ENCODE measurements at regions not wholly inside any gene's neighbourhood (a gene's known extent, or its start where the extent isn't known, plus 50 kb on each side); places are given as distances from the start of the nearest gene placed in this dataset.

- Histone ChIP-seq H2AFZ (ENCODE audit: low read depth, low read length) (no peak overlapping the region), H4K20me1 (ENCODE audit: insufficient read depth, low read length) (no peaks in the 10 kb centered on the region), H3K4me3 (ENCODE audit: low read length) (no peak overlapping the region), H3K27me3 (ENCODE audit: low read depth, low read length) (0 out of 2 replicates have a peak, but pooled peaks cover 7% of the 10 kb centered on the region), H3K79me2 (ENCODE audit: low read length) (no peaks in the 10 kb centered on the region), H3K4me2 (ENCODE audit: low read length) (no peak overlapping the region), H3K27ac (ENCODE audit: low read length) (no peak overlapping the region), H3K9ac (ENCODE audit: low read length) (no peak overlapping the region), H3K4me1 (ENCODE audit: low read length) (no peaks in the 10 kb centered on the region), H3K9me3 (ENCODE audit: insufficient read depth, low read length) (no peaks in the 10 kb centered on the region), H3K36me3 (replicated peaks; ENCODE audit: low read depth, low read length) (no peaks in the 10 kb centered on the region)
- TF ChIP-seq, protein P1, sequence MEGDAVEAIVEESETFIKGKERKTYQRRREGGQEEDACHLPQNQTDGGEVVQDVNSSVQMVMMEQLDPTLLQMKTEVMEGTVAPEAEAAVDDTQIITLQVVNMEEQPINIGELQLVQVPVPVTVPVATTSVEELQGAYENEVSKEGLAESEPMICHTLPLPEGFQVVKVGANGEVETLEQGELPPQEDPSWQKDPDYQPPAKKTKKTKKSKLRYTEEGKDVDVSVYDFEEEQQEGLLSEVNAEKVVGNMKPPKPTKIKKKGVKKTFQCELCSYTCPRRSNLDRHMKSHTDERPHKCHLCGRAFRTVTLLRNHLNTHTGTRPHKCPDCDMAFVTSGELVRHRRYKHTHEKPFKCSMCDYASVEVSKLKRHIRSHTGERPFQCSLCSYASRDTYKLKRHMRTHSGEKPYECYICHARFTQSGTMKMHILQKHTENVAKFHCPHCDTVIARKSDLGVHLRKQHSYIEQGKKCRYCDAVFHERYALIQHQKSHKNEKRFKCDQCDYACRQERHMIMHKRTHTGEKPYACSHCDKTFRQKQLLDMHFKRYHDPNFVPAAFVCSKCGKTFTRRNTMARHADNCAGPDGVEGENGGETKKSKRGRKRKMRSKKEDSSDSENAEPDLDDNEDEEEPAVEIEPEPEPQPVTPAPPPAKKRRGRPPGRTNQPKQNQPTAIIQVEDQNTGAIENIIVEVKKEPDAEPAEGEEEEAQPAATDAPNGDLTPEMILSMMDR (IDR thresholded peaks at IDR 0.05; ENCODE audit: low read depth, low read length): peak; percentile 40
- TF ChIP-seq EZH2phosphoT487 (IDR thresholded peaks at IDR 0.05; ENCODE audit: low read depth): no peak
These were observed 193.2 kb upstream of the PLET1 start for GRCh38 chr11:112453601-112454577.

DNA sequence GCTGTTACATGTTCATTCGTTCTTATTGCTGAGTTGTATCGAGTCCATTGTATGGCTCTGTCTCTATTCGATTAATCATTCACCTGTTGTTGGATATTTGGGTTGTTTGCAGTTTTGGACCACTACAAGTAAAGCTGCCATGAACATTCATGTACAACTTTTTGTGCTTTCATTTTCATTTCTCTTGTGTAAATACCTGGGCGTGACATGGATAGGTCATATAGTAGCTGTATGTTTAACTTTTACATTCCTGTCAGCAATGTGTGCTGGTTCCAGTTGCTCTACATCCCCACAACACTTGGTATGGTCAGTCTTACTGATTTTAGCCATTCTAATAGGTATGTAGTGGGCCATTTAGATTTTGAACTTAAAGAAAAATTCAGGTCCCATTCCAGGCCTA lies 194.2 kb upstream of the PLET1 start:
- no peak for TF ChIP-seq EZH2phosphoT487 (IDR thresholded peaks at IDR 0.05; ENCODE audit: low read depth)
- TF ChIP-seq, protein P1 (IDR thresholded peaks at IDR 0.05; ENCODE audit: low read depth, low read length): no peak

GRCh38 chr11:112455791-112456190 lies 195.1 kb upstream of the PLET1 start:
- H2AFZ ChIP-seq (ENCODE audit: low read depth, low read length): no peak overlapping the region
- H3K4me3 ChIP-seq (ENCODE audit: low read length): no peak overlapping the region
- H3K9ac ChIP-seq (ENCODE audit: low read length): no peak overlapping the region
- H3K4me2 ChIP-seq (ENCODE audit: low read length): no peak overlapping the region
- 0 out of 2 replicates have a peak, but pooled peaks cover 4% of the 10 kb centered on the region for H3K27me3 ChIP-seq (ENCODE audit: low read depth, low read length)
- H3K9me3 ChIP-seq (ENCODE audit: insufficient read depth, low read length): no peaks in the 10 kb centered on the region
- no peak for TF ChIP-seq EZH2phosphoT487 (IDR thresholded peaks at IDR 0.05; ENCODE audit: low read depth)
- TF ChIP-seq, protein P1 (IDR thresholded peaks at IDR 0.05; ENCODE audit: low read depth, low read length): no peak
- H4K20me1 ChIP-seq (ENCODE audit: insufficient read depth, low read length): no peaks in the 10 kb centered on the region
- H3K27ac ChIP-seq (ENCODE audit: low read length): no peak overlapping the region
- no peaks in the 10 kb centered on the region for H3K36me3 ChIP-seq (replicated peaks; ENCODE audit: low read depth, low read length)
- no peaks in the 10 kb centered on the region for H3K79me2 ChIP-seq (ENCODE audit: low read length)
- no peaks in the 10 kb centered on the region for H3K4me1 ChIP-seq (ENCODE audit: low read length)

More for the DNA sequence above, 194.2 kb upstream of the PLET1 start:
- no peaks in the 10 kb centered on the region for H4K20me1 ChIP-seq (ENCODE audit: insufficient read depth, low read length)
- no peak overlapping the region for H3K9ac ChIP-seq (ENCODE audit: low read length)
- H3K27ac ChIP-seq (ENCODE audit: low read length): no peak overlapping the region
- H3K79me2 ChIP-seq (ENCODE audit: low read length): no peaks in the 10 kb centered on the region
- no peak overlapping the region for H2AFZ ChIP-seq (ENCODE audit: low read depth, low read length)
- H3K4me1 ChIP-seq (ENCODE audit: low read length): no peaks in the 10 kb centered on the region
- no peak overlapping the region for H3K4me3 ChIP-seq (ENCODE audit: low read length)
- H3K36me3 ChIP-seq (replicated peaks; ENCODE audit: low read depth, low read length): no peaks in the 10 kb centered on the region
- H3K9me3 ChIP-seq (ENCODE audit: insufficient read depth, low read length): no peaks in the 10 kb centered on the region
- H3K27me3 ChIP-seq (ENCODE audit: low read depth, low read length): 0 out of 2 replicates have a peak, but pooled peaks cover 4% of the 10 kb centered on the region
- no peak overlapping the region for H3K4me2 ChIP-seq (ENCODE audit: low read length)

DNA sequence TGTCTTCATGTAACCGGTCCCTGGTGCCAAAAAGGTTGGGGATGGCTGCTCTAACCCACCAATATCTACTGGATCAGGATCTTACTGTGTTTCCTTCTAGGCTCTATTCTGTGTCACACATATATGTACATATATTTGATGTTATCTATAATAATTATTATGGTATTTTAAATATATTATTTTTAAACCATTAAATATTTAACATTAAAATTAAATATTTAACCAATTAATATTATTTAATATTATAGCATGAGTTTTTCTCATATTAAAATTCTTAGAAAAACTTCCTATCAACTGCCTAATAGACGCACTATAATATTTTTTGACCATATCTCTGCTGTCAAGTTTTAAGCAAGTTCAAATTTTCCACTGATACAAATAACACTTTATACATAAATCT lies 196.9 kb upstream of the PLET1 start:
- H3K4me3 ChIP-seq (ENCODE audit: low read length): no peak overlapping the region

More for the DNA sequence above, 196.9 kb upstream of the PLET1 start:
- H3K79me2 ChIP-seq (ENCODE audit: low read length): no peaks in the 10 kb centered on the region
- H3K9ac ChIP-seq (ENCODE audit: low read length): no peak overlapping the region
- no peaks in the 10 kb centered on the region for H4K20me1 ChIP-seq (ENCODE audit: insufficient read depth, low read length)
- no peaks in the 10 kb centered on the region for H3K4me1 ChIP-seq (ENCODE audit: low read length)
- no peak for TF ChIP-seq EZH2phosphoT487 (IDR thresholded peaks at IDR 0.05; ENCODE audit: low read depth)
- TF ChIP-seq, protein P1 (IDR thresholded peaks at IDR 0.05; ENCODE audit: low read depth, low read length): no peak
- H3K4me2 ChIP-seq (ENCODE audit: low read length): no peak overlapping the region
- no peaks in the 10 kb centered on the region for H3K36me3 ChIP-seq (replicated peaks; ENCODE audit: low read depth, low read length)
- H2AFZ ChIP-seq (ENCODE audit: low read depth, low read length): no peak overlapping the region
- 0 out of 2 replicates have a peak, but pooled peaks cover 4% of the 10 kb centered on the region for H3K27me3 ChIP-seq (ENCODE audit: low read depth, low read length)
- no peak overlapping the region for H3K27ac ChIP-seq (ENCODE audit: low read length)
- no peaks in the 10 kb centered on the region for H3K9me3 ChIP-seq (ENCODE audit: insufficient read depth, low read length)

Measured in OCI-LY3 (cell line).